NCI-H128 (cell line): ENCODE measurements at regions not wholly inside any gene's neighbourhood (a gene's known extent, or its start where the extent isn't known, plus 50 kb on each side); places are given as distances from the start of the nearest gene placed in this dataset.
"Not testable (repeated sequence)": the region's sequence is repeated elsewhere in the genome, so short reads cannot be mapped to it uniquely, and the experiment has no call there.

Experiments
- DNase-seq: peaks from one replicate; lab custom pipeline; 2025; ENCODE audit not compliant: unreplicated experiment; lab: John Stamatoyannopoulos, UW

DNA sequence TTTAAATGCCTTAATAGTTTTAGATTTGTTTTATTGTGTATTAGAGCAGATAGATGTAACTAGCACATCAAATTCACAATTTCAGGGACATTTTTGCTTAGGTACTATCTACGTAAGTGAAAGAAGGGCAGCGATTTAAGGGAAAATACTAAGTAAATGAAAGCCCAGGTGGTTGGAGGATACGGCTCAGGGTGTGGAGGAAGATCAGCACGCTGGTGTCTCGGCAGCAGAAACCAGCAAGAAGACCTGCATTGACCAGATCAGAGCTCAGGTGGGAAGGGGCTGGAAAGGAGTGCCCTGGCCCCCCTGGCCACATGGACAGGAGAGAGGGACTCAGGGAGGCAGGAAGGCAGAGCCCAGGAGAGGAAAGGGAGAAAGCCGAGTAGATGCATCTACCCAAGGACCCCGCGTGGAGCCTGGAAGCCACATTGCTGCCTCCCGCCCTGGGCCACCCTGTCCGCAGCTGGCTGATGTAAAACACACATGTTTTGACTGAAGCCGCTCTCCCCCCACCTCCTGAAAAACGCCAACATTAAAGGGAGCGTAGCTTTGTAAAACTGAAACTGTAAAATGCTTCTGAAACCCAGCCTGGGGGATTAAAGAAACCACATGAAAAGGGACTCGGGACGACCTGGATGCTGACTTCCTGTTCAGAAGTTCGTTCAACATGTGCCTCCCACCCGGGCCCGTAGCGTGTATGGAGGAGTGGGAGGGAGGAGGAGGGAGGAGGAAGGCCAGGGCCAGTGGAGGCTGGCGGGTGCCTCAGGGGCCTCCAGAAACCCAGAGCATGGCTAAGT, 72.6 kb upstream of the TARDBP start:
- no peak for DNase-seq

GRCh38 chr1:10940451-10940804, 72.0 kb upstream of the TARDBP start:
- DNase-seq, result no peak

GRCh38 chr1:10940838-10941237, 71.6 kb upstream of the TARDBP start:
- DNase-seq, result no peak

DNA sequence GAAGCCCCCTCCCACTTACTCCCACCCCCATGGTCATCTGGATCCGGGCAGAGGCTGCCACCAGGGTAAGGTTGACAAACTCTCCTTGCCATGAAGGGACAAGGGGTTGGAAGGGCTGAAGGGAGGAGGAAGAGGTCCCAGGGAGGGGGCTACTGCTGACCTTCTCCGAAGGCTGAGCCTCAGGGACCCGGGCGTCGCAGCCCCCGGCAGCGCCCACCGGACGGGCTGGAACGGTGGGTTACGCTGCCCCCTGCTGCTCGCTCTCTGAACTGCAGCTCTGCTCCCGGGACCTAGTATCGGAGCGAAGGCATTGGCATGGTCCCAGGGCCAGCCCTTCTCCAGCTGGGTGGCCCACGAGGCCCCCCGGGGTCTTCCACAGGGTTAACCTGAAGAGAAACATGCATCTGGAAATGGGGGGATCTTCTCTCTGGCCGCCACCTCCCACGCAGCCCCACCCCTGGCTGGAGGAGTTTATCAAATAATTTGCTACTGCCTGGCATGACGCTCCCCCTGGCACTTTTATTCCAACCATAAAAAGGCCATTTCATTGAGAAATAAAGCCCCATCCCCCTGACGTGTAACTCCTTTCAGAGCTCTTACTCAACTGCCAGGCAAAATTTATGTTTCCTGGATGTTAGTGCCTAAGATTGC, 70.4 kb upstream of the TARDBP start:
- DNase-seq, result no peak

DNA sequence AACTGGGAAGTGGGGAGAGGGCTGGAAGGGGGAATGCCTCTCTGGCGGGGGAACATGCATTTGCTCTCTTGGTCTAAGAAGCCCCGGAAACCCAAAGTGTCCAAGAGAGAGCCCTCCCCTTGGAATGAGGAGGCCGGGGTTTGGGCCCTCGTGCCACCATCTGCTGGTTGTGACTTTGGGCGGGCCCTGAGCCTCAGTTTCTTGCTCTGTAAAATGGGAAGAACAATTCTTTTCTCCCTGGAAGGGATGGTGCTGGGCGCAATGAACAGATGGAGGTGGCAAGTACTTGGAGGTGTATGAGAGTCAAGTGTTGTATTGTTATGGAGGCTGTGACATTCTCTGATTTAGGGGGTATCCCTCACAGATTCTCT, 69.9 kb upstream of the TARDBP start:
- no peak for DNase-seq

- no peak for DNase-seq
Measured at GRCh38 chr1:10943041-10943440, 69.4 kb upstream of the TARDBP start.

GRCh38 chr1:10943991-10944730, 68.3 kb upstream of the TARDBP start:
- DNase-seq, result peak; percentile 91

DNA sequence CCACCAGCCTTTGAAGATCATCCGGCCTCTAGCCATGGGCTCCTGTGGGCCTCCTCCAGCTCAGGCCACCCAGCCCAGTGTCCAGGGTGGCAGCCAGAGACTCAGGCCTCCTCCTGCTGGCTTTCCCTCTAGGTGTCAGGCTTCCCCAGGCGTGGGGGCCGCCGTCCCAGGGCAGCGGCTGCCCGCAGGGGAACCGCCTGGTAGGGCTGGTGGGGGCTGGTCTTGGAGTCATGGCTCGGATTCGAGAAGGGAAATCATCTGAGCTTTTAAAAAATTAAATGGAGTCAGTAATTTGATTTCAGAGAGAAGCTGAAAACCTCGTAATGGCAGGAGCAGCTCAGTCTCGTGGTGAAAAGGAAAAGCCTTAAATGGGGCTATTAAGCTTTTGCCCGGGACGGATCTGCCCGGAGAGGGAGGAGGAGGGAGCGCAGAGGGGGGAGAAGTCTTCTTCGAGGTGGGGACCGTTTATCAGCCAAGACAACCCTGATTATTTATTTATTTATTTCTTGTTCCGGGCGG, 66.4 kb upstream of the TARDBP start:
- DNase-seq, result no peak

DNA sequence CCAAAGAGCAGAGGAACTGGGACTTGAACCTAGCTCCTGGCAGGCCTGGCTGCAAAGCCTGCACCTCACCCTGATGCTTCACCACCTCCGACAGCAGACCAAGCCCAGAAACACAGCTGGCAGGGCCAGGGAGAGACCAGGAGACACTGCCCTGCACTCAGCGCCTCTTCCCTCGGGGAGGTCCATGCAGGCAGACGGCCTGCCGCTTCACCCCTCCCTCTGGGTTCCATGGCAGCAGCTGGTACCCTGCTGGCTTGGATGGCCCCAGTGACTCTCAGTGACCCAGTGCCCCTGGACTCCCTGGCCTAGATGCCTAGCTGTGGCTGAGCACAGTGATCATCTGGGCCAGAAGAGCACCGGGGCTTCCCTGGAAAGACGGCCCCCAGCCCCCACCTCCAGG, 65.3 kb upstream of the TARDBP start:
- DNase-seq, result no peak

- no peak for DNase-seq
Measured at GRCh38 chr1:10947691-10948462, 64.6 kb upstream of the TARDBP start.

DNA sequence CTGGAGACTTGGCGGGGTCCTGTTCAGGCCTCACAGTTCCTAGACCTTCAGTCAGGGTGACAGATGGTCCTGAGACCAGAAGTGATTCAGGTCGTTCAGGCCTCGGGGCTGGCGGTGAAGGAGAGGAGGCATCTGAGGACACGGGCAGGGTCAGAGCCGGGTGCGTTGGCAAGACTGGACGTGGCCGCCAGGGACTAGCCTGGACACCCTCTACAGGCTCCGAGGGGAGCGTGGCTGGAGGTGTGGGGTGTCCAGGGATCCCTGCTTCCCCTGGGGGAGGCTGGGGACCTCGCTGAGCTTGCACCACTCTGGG, 64.0 kb upstream of the TARDBP start:
- no peak for DNase-seq

DNA sequence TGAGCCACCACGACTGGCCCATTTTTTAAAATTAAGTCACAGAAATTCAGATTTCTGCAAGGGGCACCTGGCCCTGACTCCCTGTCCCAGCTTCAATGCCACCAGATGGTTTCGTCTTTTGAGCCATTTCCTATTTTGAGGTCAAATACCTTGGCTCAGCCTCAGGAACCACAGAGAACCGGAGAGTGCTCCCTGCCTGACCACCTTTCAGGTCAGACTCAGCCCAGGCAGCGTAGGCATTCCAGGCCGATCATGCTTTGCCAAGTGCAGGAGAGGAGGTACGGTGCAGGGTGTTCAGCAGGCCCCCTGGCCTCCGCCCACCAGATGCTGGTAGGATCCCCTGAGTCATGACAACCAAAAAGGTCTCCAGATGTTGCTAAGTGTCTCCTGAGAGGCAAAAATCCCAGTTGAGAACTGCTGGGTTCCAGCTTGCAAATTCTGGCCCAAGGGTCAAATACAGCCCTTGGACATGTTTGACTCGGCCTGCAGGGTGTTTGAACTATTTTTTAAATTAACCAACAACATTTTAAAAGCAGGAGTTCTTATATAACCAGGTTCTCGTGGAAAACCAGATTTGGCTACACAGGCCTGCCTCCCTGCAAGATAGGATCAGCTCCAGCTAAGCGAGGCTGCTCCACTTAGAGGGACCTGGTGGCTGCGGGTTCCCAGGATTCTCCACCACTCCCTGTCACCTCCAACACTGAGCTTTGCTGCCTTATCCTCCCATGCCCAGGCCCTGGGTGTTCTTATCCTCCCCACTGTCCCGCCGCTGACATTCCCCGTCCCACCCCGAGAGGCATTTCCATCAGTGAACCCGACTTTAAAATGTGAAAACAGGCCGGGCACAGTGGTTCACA, 61.9 kb upstream of the TARDBP start:
- no peak for DNase-seq

DNA sequence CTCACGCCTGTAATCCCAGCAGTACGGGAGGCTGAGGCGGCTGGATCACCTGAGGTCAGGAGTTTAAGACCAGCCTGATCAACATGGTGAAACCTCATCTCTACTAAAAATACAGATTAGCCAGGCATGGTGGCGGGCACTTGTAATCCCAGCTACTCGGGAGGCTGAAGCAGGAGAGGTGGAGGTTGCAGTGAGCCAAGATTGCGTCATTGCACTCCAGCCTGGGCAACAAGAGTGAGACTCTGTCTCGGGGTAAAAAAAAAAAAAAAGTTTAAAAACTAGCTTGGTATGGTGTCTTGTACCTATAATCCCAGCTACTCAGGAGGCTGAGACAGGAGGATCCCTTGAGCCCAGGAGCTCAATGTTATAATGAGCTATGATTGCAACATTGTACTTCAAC, 61.2 kb upstream of the TARDBP start:
- DNase-seq, result not testable (repeated sequence)

- DNase-seq, result no peak
Measured at GRCh38 chr1:10951961-10952360, 60.5 kb upstream of the TARDBP start.

DNA sequence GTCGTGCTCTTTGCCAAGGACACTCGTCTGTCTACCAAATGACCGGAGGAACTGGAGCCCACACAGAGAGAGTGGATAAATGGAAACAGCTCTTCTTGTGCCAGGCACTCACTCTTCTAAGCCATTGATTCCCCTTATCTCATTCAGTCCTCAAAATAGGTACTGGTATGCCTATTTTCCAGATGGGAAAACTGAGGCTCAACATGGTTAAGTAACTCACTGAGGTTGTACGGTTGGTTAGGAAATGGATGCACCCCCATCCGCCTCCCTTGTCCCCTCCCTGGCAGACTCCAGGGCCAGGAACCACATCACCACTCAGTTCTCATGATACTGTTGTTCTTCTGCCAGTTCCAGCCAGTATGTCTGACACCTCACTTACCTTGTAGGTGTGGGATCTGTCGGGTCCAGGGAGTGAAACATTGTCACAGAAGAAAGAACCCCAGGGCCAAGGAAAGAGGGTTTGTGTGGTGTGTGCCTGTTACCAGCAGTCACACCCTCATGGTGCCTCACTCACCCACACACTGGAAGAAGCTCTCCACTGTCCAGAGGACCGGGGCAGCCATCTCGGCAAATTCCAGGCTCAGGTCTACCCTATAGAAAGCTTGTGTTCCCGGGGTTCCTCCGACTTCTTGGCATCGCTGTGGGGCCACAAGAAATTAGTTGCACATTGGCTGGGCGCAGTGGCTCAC, 58.8 kb upstream of the TARDBP start:
- no peak for DNase-seq

GRCh38 chr1:10957133-10957532, 55.3 kb upstream of the TARDBP start:
- no peak for DNase-seq

GRCh38 chr1:10958614-10959013, 53.8 kb upstream of the TARDBP start:
- peak; percentile 90 for DNase-seq

GRCh38 chr1:10960411-10961299, 51.8 kb upstream of the TARDBP start:
- peak; percentile 75 for DNase-seq

GRCh38 chr1:10961300-10961833, 51.1 kb upstream of the TARDBP start:
- no peak for DNase-seq
